H1 (cell line): ENCODE measurements at regions not wholly inside any gene's neighbourhood (a gene's known extent, or its start where the extent isn't known, plus 50 kb on each side); places are given as distances from the start of the nearest gene placed in this dataset.
A peak's percentile ranks its signal among the peaks of the same experiment; 100 is the strongest.

Experiments used
- CTCF ChIA-PET: fragments of 300-600 bp; sonication (Branson Sonifier 250); formaldehyde crosslinking; loops from one replicate; lab custom pipeline; 2021; ENCODE audit not compliant: partially characterized antibody; lab: Charles Lee
- POLR2A ChIA-PET: fragments of 300-600 bp; sonication (Branson Sonifier 250); formaldehyde crosslinking; loops from one replicate; lab custom pipeline; 2021; ENCODE audit warnings: inconsistent platforms; ENCODE audit not compliant: partially characterized antibody; lab: Charles Lee
- DNase-seq, 2 experiments: peaks; one replicate each; pipeline versions ENCODE4 v3.0.0 to v3.0.0-alpha.2; 2010 to 2022; ENCODE audit warnings: low spot score in 2 of 2, low read depth in 1 of 2, mixed read lengths in 1 of 2
- FAIRE-seq: peaks from 2 replicates; lab custom pipeline; 2011; peaks lifted over from hg19 to GRCh38; lab: Jason Lieb, UNC
- H2AFZ ChIP-seq: 2 replicates; pipeline ENCODE4 v1.8.1; 2012; ENCODE audit warnings: low read length, inconsistent platforms
- H2AK5ac ChIP-seq: 2 replicates; pipeline ENCODE4 v1.6.1; 2013; ENCODE audit warnings: low read depth, low read length
- H2BK120ac ChIP-seq: replicated peaks from 2 replicates; pipeline ENCODE3; 2013; ENCODE audit warnings: low read depth, low read length, inconsistent platforms
- H2BK12ac ChIP-seq: 2 replicates; pipeline ENCODE4 v1.6.1; 2013; ENCODE audit warnings: low read depth, low read length
- H2BK15ac ChIP-seq: 2 replicates; pipeline ENCODE4 v1.6.1; 2013; ENCODE audit warnings: low read length
- H2BK20ac ChIP-seq: 2 replicates; pipeline ENCODE4 v1.6.1; 2013; ENCODE audit warnings: low read length
- H2BK5ac ChIP-seq: 2 replicates; pipeline ENCODE4 v1.6.1; 2013; ENCODE audit warnings: low read depth, low read length
- H3K14ac ChIP-seq: 2 replicates; pipeline ENCODE4 v1.6.1; 2013; ENCODE audit warnings: inconsistent platforms; ENCODE audit not compliant: insufficient read length
- H3K18ac ChIP-seq: 2 replicates; pipeline ENCODE4 v1.6.1; 2013; ENCODE audit warnings: low read length; ENCODE audit errors: extremely low read depth
- H3K23ac ChIP-seq: 2 replicates; pipeline ENCODE4 v1.6.1; 2013; ENCODE audit warnings: inconsistent platforms; ENCODE audit not compliant: insufficient read length
- H3K23me2 ChIP-seq: 2 replicates; pipeline ENCODE4 v1.6.1; 2013; ENCODE audit warnings: low read depth, low read length
- H3K27ac ChIP-seq: 2 replicates; pipeline ENCODE4 v1.6.1; 2011; ENCODE audit warnings: low read depth, low read length, inconsistent platforms
- H3K27me3 ChIP-seq, 4 experiments: replicated peaks in 1 of 4; 1 replicate in 1 of 4; 2 replicates in 3 of 4; pipeline versions ENCODE4 v1.6.1 to v1.8.1; 2011 to 2013; ENCODE audit warnings: low read length in 3 of 4, mild to moderate bottlenecking in 3 of 4, inconsistent platforms in 2 of 4, mixed read lengths in 2 of 4, moderate library complexity in 1 of 4; ENCODE audit not compliant: control insufficient read depth in 3 of 4, insufficient read depth in 3 of 4; ENCODE audit errors: extremely low read depth in 1 of 4
- H3K36me3 ChIP-seq, 4 experiments: 2 replicates each; pipeline versions ENCODE4 v1.6.1 to v1.8.1; 2011 to 2013; ENCODE audit warnings: mild to moderate bottlenecking in 4 of 4, low read length in 3 of 4, moderate library complexity in 2 of 4, control low read depth in 1 of 4, inconsistent platforms in 1 of 4; ENCODE audit not compliant: insufficient read depth in 4 of 4, control insufficient read depth in 2 of 4
- H3K4ac ChIP-seq: replicated peaks from 2 replicates; pipeline ENCODE3; 2013; ENCODE audit warnings: low read length, low read depth, mixed read lengths, inconsistent platforms; ENCODE audit not compliant: insufficient read length
- H3K4me1 ChIP-seq, 4 experiments: replicated peaks in 1 of 4; 1 replicate in 1 of 4; 2 replicates in 3 of 4; pipeline versions ENCODE4 v1.6.1 to v1.8.1; 2011 to 2013; ENCODE audit warnings: low read length in 3 of 4, inconsistent platforms in 2 of 4, mixed read lengths in 1 of 4; ENCODE audit not compliant: insufficient read depth in 4 of 4, control insufficient read depth in 3 of 4
- H3K4me2 ChIP-seq, 2 experiments: 2 replicates each; pipeline versions ENCODE4 v1.6.1 to v1.8.1; 2011 to 2013; ENCODE audit warnings: low read depth in 2 of 2, low read length in 2 of 2, control low read depth in 1 of 2, inconsistent platforms in 1 of 2, mild to moderate bottlenecking in 1 of 2; ENCODE audit not compliant: insufficient read depth in 1 of 2
- H3K4me3 ChIP-seq, 4 experiments: fragments of 200-600, 300-600 bp in 1 of 4; sonication (generic), shearing (Covaris generic), sonication (Bioruptor Twin) in 1 of 4; 2 replicates each; pipeline versions ENCODE4 v1.5.1 to v1.8.1; 2011 to 2016; ENCODE audit warnings: low read length in 4 of 4, low read depth in 3 of 4, control low read depth in 2 of 4, inconsistent platforms in 2 of 4, mild to moderate bottlenecking in 2 of 4, mixed read lengths in 1 of 4, moderate library complexity in 1 of 4; ENCODE audit not compliant: insufficient read depth in 2 of 4; ENCODE audit errors: extremely low read depth in 1 of 4
- H3K56ac ChIP-seq: replicated peaks from 2 replicates; pipeline ENCODE3; 2013; ENCODE audit warnings: low read depth, mild to moderate bottlenecking, mixed read lengths, low read length, inconsistent platforms; ENCODE audit not compliant: insufficient read length
- H3K79me1 ChIP-seq: 2 replicates; pipeline ENCODE4 v1.6.1; 2013; ENCODE audit warnings: low read depth, low read length, control low read depth
- H3K79me2 ChIP-seq, 2 experiments: 2 replicates each; pipeline versions ENCODE4 v1.6.1 to v1.8.1; 2012 to 2013; ENCODE audit warnings: low read length in 2 of 2, mild to moderate bottlenecking in 2 of 2, inconsistent platforms in 1 of 2; ENCODE audit not compliant: insufficient read depth in 2 of 2, control insufficient read depth in 1 of 2
- H3K9ac ChIP-seq, 4 experiments: replicated peaks in 1 of 4; 1 replicate in 1 of 4; 2 replicates in 3 of 4; pipeline versions ENCODE4 v1.6.1 to v1.8.1; 2011 to 2013; ENCODE audit warnings: low read depth in 3 of 4, low read length in 3 of 4, control low read depth in 2 of 4, mild to moderate bottlenecking in 2 of 4, moderate library complexity in 2 of 4, inconsistent platforms in 1 of 4; ENCODE audit errors: extremely low read depth in 1 of 4
- H3K9me3 ChIP-seq, 2 experiments: 2 replicates each; pipeline versions ENCODE4 v1.6.1 to v1.8.1; 2012 to 2013; ENCODE audit warnings: mild to moderate bottlenecking in 2 of 2, moderate library complexity in 2 of 2, control low read depth in 1 of 2, inconsistent platforms in 1 of 2, low read depth in 1 of 2, low read length in 1 of 2, mixed read lengths in 1 of 2; ENCODE audit not compliant: insufficient read depth in 2 of 2
- H4K20me1 ChIP-seq, 2 experiments: replicated peaks in 1 of 2; 2 replicates each; pipeline versions ENCODE3 to v1.8.1; 2011 to 2013; ENCODE audit warnings: inconsistent platforms in 2 of 2, low read length in 2 of 2, mild to moderate bottlenecking in 1 of 2; ENCODE audit not compliant: insufficient read depth in 2 of 2, control insufficient read depth in 1 of 2
- H4K5ac ChIP-seq: 2 replicates; pipeline ENCODE4 v1.6.1; 2013; ENCODE audit warnings: low read length, low read depth, mixed read lengths, inconsistent platforms; ENCODE audit not compliant: insufficient read length
- H4K8ac ChIP-seq: 2 replicates; pipeline ENCODE4 v1.8.0; 2013; ENCODE audit warnings: mild to moderate bottlenecking, moderate library complexity, low read length, inconsistent platforms; ENCODE audit not compliant: insufficient read depth; ENCODE audit errors: extremely low read depth
- H4K91ac ChIP-seq: replicated peaks from 2 replicates; pipeline ENCODE3; 2013; ENCODE audit warnings: low read length, mixed read lengths, inconsistent platforms; ENCODE audit not compliant: insufficient read length
- CTCF ChIP-seq, 3 experiments: IDR thresholded peaks; 1 replicate in 2 of 3; 2 replicates in 1 of 3; pipeline versions ENCODE4 v1.5.1 to v1.6.1; 2011; ENCODE audit warnings: low read length in 3 of 3, mild to moderate bottlenecking in 3 of 3, inconsistent platforms in 2 of 3, low read depth in 1 of 3, moderate library complexity in 1 of 3; ENCODE audit not compliant: insufficient read depth in 1 of 3; ENCODE audit errors: control extremely low read depth in 1 of 3
- TEAD4 ChIP-seq: IDR thresholded peaks from 2 replicates; pipeline ENCODE4 v1.6.1; 2012; ENCODE audit warnings: low read depth, low read length, inconsistent platforms, mixed read lengths
- WGBS, 2 experiments: shearing (Covaris generic) in 1 of 2; methylation state at CpG; one replicate each; pipeline versions ENCODE4 v1.1.6 to v1.1.7; 2013 to 2015; ENCODE audit warnings: low lambda C conversion rate in 2 of 2, mixed read lengths in 2 of 2, inconsistent platforms in 1 of 2, low coverage in 1 of 2, missing lambda C conversion rate in 1 of 2; ENCODE audit not compliant: insufficient replicate concordance in 2 of 2, insufficient coverage in 1 of 2, insufficient read length in 1 of 2; ENCODE audit errors: extremely low coverage in 1 of 2, missing lambda C conversion rate in 1 of 2; 5-methylcytosine and 5-hydroxymethylcytosine counted together

- TF ChIP-seq CTCF (IDR thresholded peaks at IDR 0.05; ENCODE audit: control extremely low read depth in 1 of 3, insufficient read depth in 1 of 3, low read depth in 1 of 3, low read length in 3 of 3) (no peak), TEAD4 (peak; percentile 85)
- TF ChIP-seq, all 59 proteins: peak for 1
- Histone ChIP-seq H2BK5ac (peak overlapping the region; percentile 7; the same call in 1 of the 2 replicates), H3K23me2 (no peaks in the 10 kb centered on the region), H3K18ac (peak overlapping the region; percentile 64; the same call in 1 of the 2 replicates), H2BK120ac (peak overlapping the region; percentile 93), H3K9ac (no peak overlapping the region), H3K4ac (no peak overlapping the region), H3K56ac (peak overlapping the region; percentile 37), H2AK5ac (no peak overlapping the region), H2AFZ (no peak overlapping the region), H3K79me2 (no peaks in the 10 kb centered on the region), H2BK12ac (no peak overlapping the region), H3K14ac (no peak overlapping the region), H3K79me1 (no peaks in the 10 kb centered on the region), H3K9me3 (peaks cover 0 to 4% of the 10 kb centered on the region in 2 experiments; a peak in 1 of 4 replicates), H4K91ac (no peak overlapping the region), H3K27ac (no peak overlapping the region), H3K4me1 (peaks cover 0 to 8% (median 2%) of the 10 kb centered on the region in 4 experiments; a peak in 5 of 7 replicates), H3K27me3 (no peaks in the 10 kb centered on the region), H4K20me1 (no peaks in the 10 kb centered on the region), H3K4me3 (no peak overlapping the region), H4K8ac (no peak overlapping the region), H3K23ac (no peak overlapping the region), H4K5ac (peak overlapping the region; percentile 90), H2BK20ac (no peak overlapping the region), H2BK15ac (no peak overlapping the region), H3K36me3 (no peaks in the 10 kb centered on the region), H3K4me2 (no peak overlapping the region; a peak in 1 of 4 replicates)
- CTCF ChIA-PET = interaction anchor here (1.4 to 1.6 kb wide), 2 partner anchors 319 to 453 kb away, joined by 3 to 5 read pairs; no protein-coding TSS in a partner anchor
- POLR2A ChIA-PET = interaction anchor here (0.6 kb wide), 1 partner anchor 284 kb away, joined by 4 read pairs; no protein-coding TSS in a partner anchor
- WGBS, 2 experiments = 51% methylated on average over 2 of the region's 2 CpGs; no CpG with 5 or more reads in 1 of the 2 experiments
- FAIRE-seq (no peak), DNase-seq (no peak)
These were observed 314.5 kb upstream of the CCDC54 start for GRCh38 chr3:107062787-107063186.
